ENCODE measurements at regions not wholly inside any gene's neighbourhood (a gene's known extent, or its start where the extent isn't known, plus 50 kb on each side); places are given as distances from the start of the nearest gene placed in this dataset.

DNA sequence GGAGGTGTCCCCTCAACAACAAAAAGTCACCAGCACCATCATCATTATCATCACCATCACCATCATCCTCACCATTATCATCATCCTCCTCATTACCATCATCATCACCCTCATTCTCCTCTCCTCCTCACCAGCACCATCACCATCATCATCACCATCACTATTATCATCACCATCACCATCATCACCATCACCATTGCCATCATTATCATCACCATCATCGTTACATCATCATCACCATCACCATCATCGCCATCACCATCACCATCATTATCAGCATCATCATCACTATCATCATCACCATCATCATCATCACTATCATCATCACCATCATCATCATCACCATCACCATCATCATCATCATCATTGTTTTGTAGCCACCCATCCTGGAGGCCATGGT lies 212.6 kb downstream of the MN1 start:
- no peak overlapping the region for H3K4me3 Mint-ChIP-seq
- intact Hi-C loops (cut with micrococcal nuclease), result no loop called here
- H3K27me3 Mint-ChIP-seq, result no peaks in the 10 kb centered on the region
- no peak overlapping the region for H3K27ac Mint-ChIP-seq
- no peaks in the 10 kb centered on the region for H3K4me1 ChIP-seq (ENCODE audit: control insufficient read depth in 2 of 2, insufficient read depth in 2 of 2, low read length in 2 of 2)
- H3K79me2 ChIP-seq (ENCODE audit: control insufficient read depth, insufficient read depth, low read length), result no peaks in the 10 kb centered on the region
- ChIA-PET POLR2A (no interaction called here), CTCF (no interaction called here)
- H3K4me3 ChIP-seq (ENCODE audit: control extremely low read depth in 1 of 5, extremely low read depth in 1 of 5, insufficient read depth in 1 of 5, low read depth in 2 of 5, low read length in 4 of 5), result no peak overlapping the region
- WGBS (ENCODE audit: insufficient coverage), result 100% methylated on average over 2 of the region's 2 CpGs
- H3K36me3 ChIP-seq (replicated peaks in 1 of 2; ENCODE audit: control extremely low read depth in 1 of 2, control insufficient read depth in 1 of 2, extremely low read depth in 1 of 2, insufficient read depth in 2 of 2, low read length in 1 of 2), result no peaks in the 10 kb centered on the region
- ATAC-seq (ENCODE audit: low read depth) (no peak), DNase-seq (no peak)
- H3K9ac ChIP-seq (ENCODE audit: low read length), result no peak overlapping the region
- no peaks in the 10 kb centered on the region for H4K20me1 ChIP-seq (ENCODE audit: control insufficient read depth, insufficient read depth, low read length, poor library complexity, severe bottlenecking)
- no peaks in the 10 kb centered on the region for H3K9me3 ChIP-seq (ENCODE audit: control extremely low read depth in 1 of 3, control insufficient read depth in 2 of 3, insufficient read depth in 1 of 3, low read length in 2 of 3)
- no peaks in the 10 kb centered on the region for H3K4me1 Mint-ChIP-seq
- H3K9me3 Mint-ChIP-seq (ENCODE audit: insufficient read depth), result peaks cover 4% of the 10 kb centered on the region
- TF ChIP-seq CTCF (IDR thresholded peaks at IDR 0.05) (no peak), EZH2 (IDR thresholded peaks at IDR 0.05; ENCODE audit: borderline replicate concordance, insufficient read depth, low read depth, low read length, poor library complexity, severe bottlenecking) (no peak)
- no peaks in the 10 kb centered on the region for H3K27me3 ChIP-seq (replicated peaks in 1 of 4; ENCODE audit: control extremely low read depth in 1 of 4, control insufficient read depth in 3 of 4, insufficient read depth in 4 of 4, low read length in 3 of 4)
- H3K27ac ChIP-seq (ENCODE audit: low read length in 2 of 2), result no peak overlapping the region
- H3K4me2 ChIP-seq (replicated peaks; ENCODE audit: low read depth, low read length, poor library complexity, severe bottlenecking), result no peak overlapping the region
- H2AFZ ChIP-seq (ENCODE audit: insufficient read depth, low read depth, low read length, poor library complexity, severe bottlenecking), result no peak overlapping the region

- POLR2A ChIA-PET, result no interaction called here
Measured at GRCh38 chr22:27591060-27591459, 210.5 kb downstream of the MN1 start.

More at GRCh38 chr22:27591060-27591459, 210.5 kb downstream of the MN1 start:
- no peak for TF ChIP-seq EZH2 (IDR thresholded peaks at IDR 0.05; ENCODE audit: borderline replicate concordance, insufficient read depth, low read depth, low read length, poor library complexity, severe bottlenecking)
- TF ChIP-seq CTCF (IDR thresholded peaks at IDR 0.05), result no peak
- no peak for ATAC-seq (ENCODE audit: low read depth)
- no peaks in the 10 kb centered on the region for H3K27me3 Mint-ChIP-seq
- H3K9me3 Mint-ChIP-seq (ENCODE audit: insufficient read depth), result peaks cover 4% of the 10 kb centered on the region
- no peaks in the 10 kb centered on the region for H3K4me1 Mint-ChIP-seq
- no peak overlapping the region for H3K27ac Mint-ChIP-seq
- no peaks in the 10 kb centered on the region for H3K27me3 ChIP-seq (replicated peaks in 1 of 4; ENCODE audit: control extremely low read depth in 1 of 4, control insufficient read depth in 3 of 4, insufficient read depth in 4 of 4, low read length in 3 of 4)
- H3K4me3 ChIP-seq (ENCODE audit: control extremely low read depth in 1 of 5, extremely low read depth in 1 of 5, insufficient read depth in 1 of 5, low read depth in 2 of 5, low read length in 4 of 5), result no peak overlapping the region
- H2AFZ ChIP-seq (ENCODE audit: insufficient read depth, low read depth, low read length, poor library complexity, severe bottlenecking), result no peak overlapping the region
- H3K4me1 ChIP-seq (ENCODE audit: control insufficient read depth in 2 of 2, insufficient read depth in 2 of 2, low read length in 2 of 2), result no peaks in the 10 kb centered on the region
- WGBS (ENCODE audit: insufficient coverage), result 67% methylated on average over 6 of the region's 6 CpGs
- H3K9ac ChIP-seq (ENCODE audit: low read length), result no peak overlapping the region
- no peaks in the 10 kb centered on the region for H3K36me3 ChIP-seq (replicated peaks in 1 of 2; ENCODE audit: control extremely low read depth in 1 of 2, control insufficient read depth in 1 of 2, extremely low read depth in 1 of 2, insufficient read depth in 2 of 2, low read length in 1 of 2)
- intact Hi-C loops (cut with micrococcal nuclease), result no loop called here
- DNase-seq, result no peak
- H3K27ac ChIP-seq (ENCODE audit: low read length in 2 of 2), result no peak overlapping the region
- H3K4me3 Mint-ChIP-seq, result no peak overlapping the region
- CTCF ChIA-PET, result no interaction called here
- no peaks in the 10 kb centered on the region for H3K9me3 ChIP-seq (ENCODE audit: control extremely low read depth in 1 of 3, control insufficient read depth in 2 of 3, insufficient read depth in 1 of 3, low read length in 2 of 3)
- H3K4me2 ChIP-seq (replicated peaks; ENCODE audit: low read depth, low read length, poor library complexity, severe bottlenecking), result no peak overlapping the region
- no peaks in the 10 kb centered on the region for H3K79me2 ChIP-seq (ENCODE audit: control insufficient read depth, insufficient read depth, low read length)
- no peaks in the 10 kb centered on the region for H4K20me1 ChIP-seq (ENCODE audit: control insufficient read depth, insufficient read depth, low read length, poor library complexity, severe bottlenecking)
